ENCODE measurements at regions not wholly inside any gene's neighbourhood (a gene's known extent, or its start where the extent isn't known, plus 50 kb on each side); places are given as distances from the start of the nearest gene placed in this dataset.

DNA sequence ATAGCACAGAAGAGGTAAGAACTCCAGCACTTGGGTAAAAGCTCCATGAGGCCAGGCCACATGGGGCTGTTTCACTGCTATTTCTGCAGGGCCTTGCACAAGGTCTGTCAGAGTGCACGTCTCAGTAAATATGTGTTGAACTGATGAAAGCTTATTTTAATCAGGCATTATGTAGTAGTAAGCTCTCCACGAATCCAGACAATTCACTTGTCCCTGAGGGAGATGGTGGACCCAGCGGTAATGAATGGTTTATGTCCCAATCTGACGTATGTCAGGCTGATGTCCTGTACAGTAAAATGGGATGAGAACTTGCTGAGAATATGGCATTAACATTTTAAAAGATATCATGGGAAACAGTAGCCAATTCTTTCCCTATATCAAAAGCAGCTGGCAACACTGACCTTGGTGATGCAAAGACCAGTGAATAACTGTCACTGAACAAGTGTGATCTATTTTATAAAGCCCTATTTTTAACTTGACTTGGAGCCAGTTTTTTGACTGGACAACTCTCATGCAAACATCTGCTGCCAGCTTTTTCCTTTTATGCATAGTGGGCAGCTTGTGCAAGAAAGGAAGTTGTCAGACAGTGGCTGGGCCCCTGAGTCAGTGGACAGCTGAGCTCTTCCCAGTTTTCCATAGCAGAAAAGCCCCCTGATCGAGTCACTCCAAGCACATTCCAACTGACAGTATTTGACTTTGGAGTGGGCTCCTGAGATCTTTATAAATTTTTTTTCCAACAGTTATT, 519.8 kb upstream of the MDFIC2 start:
- TF ChIP-seq, protein P1, sequence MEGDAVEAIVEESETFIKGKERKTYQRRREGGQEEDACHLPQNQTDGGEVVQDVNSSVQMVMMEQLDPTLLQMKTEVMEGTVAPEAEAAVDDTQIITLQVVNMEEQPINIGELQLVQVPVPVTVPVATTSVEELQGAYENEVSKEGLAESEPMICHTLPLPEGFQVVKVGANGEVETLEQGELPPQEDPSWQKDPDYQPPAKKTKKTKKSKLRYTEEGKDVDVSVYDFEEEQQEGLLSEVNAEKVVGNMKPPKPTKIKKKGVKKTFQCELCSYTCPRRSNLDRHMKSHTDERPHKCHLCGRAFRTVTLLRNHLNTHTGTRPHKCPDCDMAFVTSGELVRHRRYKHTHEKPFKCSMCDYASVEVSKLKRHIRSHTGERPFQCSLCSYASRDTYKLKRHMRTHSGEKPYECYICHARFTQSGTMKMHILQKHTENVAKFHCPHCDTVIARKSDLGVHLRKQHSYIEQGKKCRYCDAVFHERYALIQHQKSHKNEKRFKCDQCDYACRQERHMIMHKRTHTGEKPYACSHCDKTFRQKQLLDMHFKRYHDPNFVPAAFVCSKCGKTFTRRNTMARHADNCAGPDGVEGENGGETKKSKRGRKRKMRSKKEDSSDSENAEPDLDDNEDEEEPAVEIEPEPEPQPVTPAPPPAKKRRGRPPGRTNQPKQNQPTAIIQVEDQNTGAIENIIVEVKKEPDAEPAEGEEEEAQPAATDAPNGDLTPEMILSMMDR (IDR thresholded peaks at IDR 0.05; ENCODE audit: low read length): no peak
- no peak for TF ChIP-seq EZH2 (IDR thresholded peaks at IDR 0.05; ENCODE audit: borderline replicate concordance, low read length)

Data from OCI-LY1 (cell line).